K562 (cell line): ENCODE measurements at regions not wholly inside any gene's neighbourhood (a gene's known extent, or its start where the extent isn't known, plus 50 kb on each side); places are given as distances from the start of the nearest gene placed in this dataset.

ENCODE experiments used
- ARNT ChIP-seq, 2 experiments: fragments of 450-650 bp; IDR thresholded peaks; 2 replicates each; pipeline ENCODE4 v1.6.1; 2016; ENCODE audit warnings: mild to moderate bottlenecking in 1 of 2
- BRD9 ChIP-seq: fragments of 450-650 bp; IDR thresholded peaks from 2 replicates; pipeline ENCODE4 v1.6.1; 2018; ENCODE audit warnings: low read depth; ENCODE audit not compliant: partially characterized antibody
- DACH1 ChIP-seq: fragments of 450-650 bp; IDR thresholded peaks from 2 replicates; pipeline ENCODE4 v1.6.1; 2018; ENCODE audit not compliant: partially characterized antibody
- HDGF ChIP-seq: fragments of 450-650 bp; IDR thresholded peaks from 2 replicates; pipeline ENCODE4 v1.6.1; 2016
- HMG20A ChIP-seq: fragments of 450-650 bp; formaldehyde crosslinking; conservative IDR thresholded peaks from 2 replicates; pipeline ENCODE4 v1.4.0; 2020; ENCODE audit warnings: mild to moderate bottlenecking, mixed read lengths
- RB1 ChIP-seq: fragments of 450-650 bp; IDR thresholded peaks from 2 replicates; pipeline ENCODE4 v1.6.1; 2017; ENCODE audit warnings: low read depth, mild to moderate bottlenecking
- SMC3 ChIP-seq: conservative IDR thresholded peaks from 2 replicates; pipeline ENCODE4 v1.6.1; 2011; ENCODE audit warnings: low read depth, low read length, improper control_type of control experiment; ENCODE audit not compliant: insufficient read depth
- TEAD4 ChIP-seq, 2 experiments: sonication (generic) in 1 of 2; formaldehyde crosslinking in 1 of 2; IDR thresholded peaks; 2 replicates each; pipeline versions ENCODE4 v1.6.1 to v1.8.0; 2012 to 2022; ENCODE audit warnings: borderline replicate concordance in 1 of 2, inconsistent platforms in 1 of 2, low read length in 1 of 2, mild to moderate bottlenecking in 1 of 2, missing genetic modification reagents in 1 of 2
- ZNF354B ChIP-seq: fragments of 250-450 bp; sonication (Bioruptor Pico); IDR thresholded peaks from 2 replicates; pipeline ENCODE4 v1.4.0; 2020
- ZNF384 ChIP-seq: IDR thresholded peaks from 2 replicates; pipeline ENCODE4 v1.6.1; 2012; ENCODE audit warnings: low read depth, low read length, improper control_type of control experiment
- TF ChIP-seq, protein P1 (sequence below): fragments of 450-650 bp; IDR thresholded peaks from 2 replicates; pipeline ENCODE4 v1.6.1; 2017; ENCODE audit warnings: antibody characterized with exemption, mild to moderate bottlenecking
- TF ChIP-seq, protein P2 (sequence below): fragments of 450-650 bp; formaldehyde crosslinking; IDR thresholded peaks from 2 replicates; pipeline ENCODE4 v1.4.0; 2020; ENCODE audit warnings: mild to moderate bottlenecking, moderate library complexity
- TF ChIP-seq, protein P3 (sequence below), 3 experiments: IDR thresholded peaks in 2 of 3; conservative IDR thresholded peaks in 1 of 3; 2 replicates each; pipeline ENCODE4 v1.5.1; 2011 to 2012; ENCODE audit warnings: low read length in 3 of 3, mild to moderate bottlenecking in 3 of 3, control low read depth in 2 of 3, improper control_type of control experiment in 1 of 3, inconsistent platforms in 1 of 3, low read depth in 1 of 3, mixed read lengths in 1 of 3, moderate library complexity in 1 of 3; ENCODE audit not compliant: insufficient read depth in 2 of 3

DNA sequence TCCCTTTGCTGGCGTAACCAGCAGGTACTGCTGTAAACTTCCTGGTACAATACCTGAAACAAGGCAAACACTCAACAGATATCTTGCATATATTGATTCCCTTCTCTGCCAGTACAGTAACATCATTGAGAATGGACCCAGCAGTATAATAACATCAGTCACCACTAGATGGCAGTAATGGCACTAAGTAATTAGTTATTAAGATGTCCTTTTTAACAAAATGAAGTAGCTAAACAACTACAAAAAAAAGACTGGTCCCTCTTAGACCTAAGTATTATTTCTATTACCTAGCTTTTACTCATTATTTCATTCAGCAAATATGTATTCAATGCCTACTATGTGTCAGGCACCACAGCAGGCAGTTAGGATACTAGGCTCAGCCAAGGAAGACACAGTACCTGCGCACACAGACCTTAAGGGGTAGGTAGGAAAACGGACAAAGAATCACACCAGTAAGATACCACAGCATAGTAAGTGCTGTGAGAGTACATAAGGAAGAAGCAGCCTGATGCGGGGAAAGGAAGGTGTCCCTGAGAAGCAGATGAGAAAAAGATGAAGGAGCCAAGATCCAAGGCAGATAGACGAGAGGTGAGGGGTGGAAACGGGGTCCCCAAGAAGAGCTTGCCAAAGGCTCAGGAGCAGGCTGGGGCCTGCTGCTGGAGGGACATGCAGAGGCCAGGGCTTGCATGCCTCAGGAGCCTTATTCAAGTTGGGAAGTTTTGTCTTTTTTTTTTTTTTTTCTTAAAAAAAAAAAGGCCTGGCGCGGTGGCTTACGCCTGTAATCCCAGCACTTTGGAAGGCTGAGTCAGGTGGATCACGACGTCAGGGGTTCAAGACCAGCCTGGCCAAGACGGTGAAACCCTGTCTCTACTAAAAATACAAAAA, 102.7 kb upstream of the CHD2 start (continued):
- no peak for TF ChIP-seq ZNF354B (CRISPR knock-in tag)
- TF ChIP-seq, protein P1, sequence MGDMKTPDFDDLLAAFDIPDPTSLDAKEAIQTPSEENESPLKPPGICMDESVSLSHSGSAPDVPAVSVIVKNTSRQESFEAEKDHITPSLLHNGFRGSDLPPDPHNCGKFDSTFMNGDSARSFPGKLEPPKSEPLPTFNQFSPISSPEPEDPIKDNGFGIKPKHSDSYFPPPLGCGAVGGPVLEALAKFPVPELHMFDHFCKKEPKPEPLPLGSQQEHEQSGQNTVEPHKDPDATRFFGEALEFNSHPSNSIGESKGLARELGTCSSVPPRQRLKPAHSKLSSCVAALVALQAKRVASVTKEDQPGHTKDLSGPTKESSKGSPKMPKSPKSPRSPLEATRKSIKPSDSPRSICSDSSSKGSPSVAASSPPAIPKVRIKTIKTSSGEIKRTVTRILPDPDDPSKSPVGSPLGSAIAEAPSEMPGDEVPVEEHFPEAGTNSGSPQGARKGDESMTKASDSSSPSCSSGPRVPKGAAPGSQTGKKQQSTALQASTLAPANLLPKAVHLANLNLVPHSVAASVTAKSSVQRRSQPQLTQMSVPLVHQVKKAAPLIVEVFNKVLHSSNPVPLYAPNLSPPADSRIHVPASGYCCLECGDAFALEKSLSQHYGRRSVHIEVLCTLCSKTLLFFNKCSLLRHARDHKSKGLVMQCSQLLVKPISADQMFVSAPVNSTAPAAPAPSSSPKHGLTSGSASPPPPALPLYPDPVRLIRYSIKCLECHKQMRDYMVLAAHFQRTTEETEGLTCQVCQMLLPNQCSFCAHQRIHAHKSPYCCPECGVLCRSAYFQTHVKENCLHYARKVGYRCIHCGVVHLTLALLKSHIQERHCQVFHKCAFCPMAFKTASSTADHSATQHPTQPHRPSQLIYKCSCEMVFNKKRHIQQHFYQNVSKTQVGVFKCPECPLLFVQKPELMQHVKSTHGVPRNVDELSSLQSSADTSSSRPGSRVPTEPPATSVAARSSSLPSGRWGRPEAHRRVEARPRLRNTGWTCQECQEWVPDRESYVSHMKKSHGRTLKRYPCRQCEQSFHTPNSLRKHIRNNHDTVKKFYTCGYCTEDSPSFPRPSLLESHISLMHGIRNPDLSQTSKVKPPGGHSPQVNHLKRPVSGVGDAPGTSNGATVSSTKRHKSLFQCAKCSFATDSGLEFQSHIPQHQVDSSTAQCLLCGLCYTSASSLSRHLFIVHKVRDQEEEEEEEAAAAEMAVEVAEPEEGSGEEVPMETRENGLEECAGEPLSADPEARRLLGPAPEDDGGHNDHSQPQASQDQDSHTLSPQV = peak; percentile 77
- TF ChIP-seq, protein P2, sequence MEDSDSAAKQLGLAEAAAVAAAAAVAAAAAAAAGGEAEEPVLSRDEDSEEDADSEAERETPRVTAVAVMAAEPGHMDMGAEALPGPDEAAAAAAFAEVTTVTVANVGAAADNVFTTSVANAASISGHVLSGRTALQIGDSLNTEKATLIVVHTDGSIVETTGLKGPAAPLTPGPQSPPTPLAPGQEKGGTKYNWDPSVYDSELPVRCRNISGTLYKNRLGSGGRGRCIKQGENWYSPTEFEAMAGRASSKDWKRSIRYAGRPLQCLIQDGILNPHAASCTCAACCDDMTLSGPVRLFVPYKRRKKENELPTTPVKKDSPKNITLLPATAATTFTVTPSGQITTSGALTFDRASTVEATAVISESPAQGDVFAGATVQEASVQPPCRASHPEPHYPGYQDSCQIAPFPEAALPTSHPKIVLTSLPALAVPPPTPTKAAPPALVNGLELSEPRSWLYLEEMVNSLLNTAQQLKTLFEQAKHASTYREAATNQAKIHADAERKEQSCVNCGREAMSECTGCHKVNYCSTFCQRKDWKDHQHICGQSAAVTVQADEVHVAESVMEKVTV (CRISPR knock-in tag) = peak; percentile 62
- TF ChIP-seq BRD9 = peak; percentile 91
- 0 out of 2 replicates have a peak, but pooled peaks have one; percentile 82 for TF ChIP-seq HDGF
- 0 out of 4 replicates have a peak, but pooled peaks of 1 of the 2 experiments have one; percentile 47 for TF ChIP-seq ARNT (IDR thresholded peaks at IDR 0.05)
- TF ChIP-seq DACH1 = peak; percentile 55
- TF ChIP-seq, protein P3, sequence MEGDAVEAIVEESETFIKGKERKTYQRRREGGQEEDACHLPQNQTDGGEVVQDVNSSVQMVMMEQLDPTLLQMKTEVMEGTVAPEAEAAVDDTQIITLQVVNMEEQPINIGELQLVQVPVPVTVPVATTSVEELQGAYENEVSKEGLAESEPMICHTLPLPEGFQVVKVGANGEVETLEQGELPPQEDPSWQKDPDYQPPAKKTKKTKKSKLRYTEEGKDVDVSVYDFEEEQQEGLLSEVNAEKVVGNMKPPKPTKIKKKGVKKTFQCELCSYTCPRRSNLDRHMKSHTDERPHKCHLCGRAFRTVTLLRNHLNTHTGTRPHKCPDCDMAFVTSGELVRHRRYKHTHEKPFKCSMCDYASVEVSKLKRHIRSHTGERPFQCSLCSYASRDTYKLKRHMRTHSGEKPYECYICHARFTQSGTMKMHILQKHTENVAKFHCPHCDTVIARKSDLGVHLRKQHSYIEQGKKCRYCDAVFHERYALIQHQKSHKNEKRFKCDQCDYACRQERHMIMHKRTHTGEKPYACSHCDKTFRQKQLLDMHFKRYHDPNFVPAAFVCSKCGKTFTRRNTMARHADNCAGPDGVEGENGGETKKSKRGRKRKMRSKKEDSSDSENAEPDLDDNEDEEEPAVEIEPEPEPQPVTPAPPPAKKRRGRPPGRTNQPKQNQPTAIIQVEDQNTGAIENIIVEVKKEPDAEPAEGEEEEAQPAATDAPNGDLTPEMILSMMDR (IDR thresholded peaks at IDR 0.05 in 2 of 3, conservative IDR thresholded peaks at IDR 0.05 in 1 of 3; ENCODE audit: insufficient read depth in 2 of 3, low read depth in 1 of 3, low read length in 3 of 3) = peak; percentile 40 to 80 (median 65); a peak in 4 of 6 replicates
- TF ChIP-seq TEAD4 (IDR thresholded peaks at IDR 0.05; ENCODE audit: low read length) = peak; percentile 35; the same call in 1 of the 2 replicates
- no peak for TF ChIP-seq TEAD4 (CRISPR knock-in tag; IDR thresholded peaks at IDR 0.05; ENCODE audit: borderline replicate concordance)
- TF ChIP-seq RB1 = 0 out of 2 replicates have a peak, but pooled peaks have one; percentile 23
- TF ChIP-seq HMG20A = no peak
- TF ChIP-seq ZNF384 = 0 out of 2 replicates have a peak, but pooled peaks have one; percentile 26
- peak; percentile 66 for TF ChIP-seq SMC3
